IMR-90 (cell line): ENCODE measurements at regions not wholly inside any gene's neighbourhood (a gene's known extent, or its start where the extent isn't known, plus 50 kb on each side); places are given as distances from the start of the nearest gene placed in this dataset.

Source experiments
- ATAC-seq: fragments of 200-7000 bp; cut with Tn5 transposase; 2 replicates; pipeline ENCODE4 v1.9.1; 2020; ENCODE audit warnings: low read depth, mild to moderate bottlenecking, moderate library complexity
- BruUV-seq: library from RNA; stranded (reverse); fragments of 400-500 nt; replicated peaks from 2 replicates; lab custom pipeline; 2021; lab: Mats Ljungman, UMichigan
- CTCF ChIA-PET: fragments of 300-600 bp; formaldehyde crosslinking; extraction: SDS; loops from one replicate; lab custom pipeline; 2021; ENCODE audit warnings: antibody characterized with exemption; lab: Yijun Ruan, JAX
- POLR2A ChIA-PET: fragments of 300-600 bp; sonication (Branson Sonifier 250); formaldehyde crosslinking; loops from one replicate; lab custom pipeline; 2022; ENCODE audit warnings: antibody characterized with exemption; ENCODE audit not compliant: unreplicated experiment; lab: Charles Lee
- DNase-seq: peaks from one replicate; pipeline ENCODE4 v3.0.0; 2013
- H2AFZ ChIP-seq: replicated peaks from 2 replicates; pipeline ENCODE3; 2013; ENCODE audit warnings: low read length, mild to moderate bottlenecking; ENCODE audit not compliant: poor library complexity
- H2AK5ac ChIP-seq: 2 replicates; pipeline ENCODE4 v1.6.1; 2013; ENCODE audit warnings: low read depth, low read length, inconsistent platforms
- H2AK9ac ChIP-seq: replicated peaks from 2 replicates; pipeline ENCODE3; 2013; ENCODE audit warnings: mild to moderate bottlenecking, low read depth, low read length, moderate library complexity; ENCODE audit not compliant: poor library complexity
- H2BK120ac ChIP-seq: 2 replicates; pipeline ENCODE4 v1.6.1; 2013; ENCODE audit warnings: low read depth, low read length, inconsistent platforms
- H2BK15ac ChIP-seq: 3 replicates; pipeline ENCODE4 v1.6.1; 2013; ENCODE audit warnings: low read depth, low read length, inconsistent platforms
- H2BK20ac ChIP-seq: 2 replicates; pipeline ENCODE4 v1.6.1; 2013; ENCODE audit warnings: low read depth, mild to moderate bottlenecking, inconsistent platforms, low read length, moderate library complexity
- H2BK5ac ChIP-seq: 2 replicates; pipeline ENCODE4 v1.6.1; 2013; ENCODE audit warnings: mild to moderate bottlenecking, low read depth, low read length, inconsistent platforms; ENCODE audit not compliant: poor library complexity, severe bottlenecking
- H3K14ac ChIP-seq: replicated peaks from 2 replicates; pipeline ENCODE4 v1.6.1; 2013; ENCODE audit warnings: low read depth, low read length, inconsistent platforms
- H3K18ac ChIP-seq: 2 replicates; pipeline ENCODE4 v1.6.1; 2013; ENCODE audit warnings: low read depth, low read length, control low read depth
- H3K23ac ChIP-seq: 2 replicates; pipeline ENCODE4 v1.6.1; 2013; ENCODE audit warnings: low read depth, low read length, inconsistent platforms
- H3K27ac ChIP-seq: 2 replicates; pipeline ENCODE4 v1.5.1; 2013; ENCODE audit warnings: mild to moderate bottlenecking, control low read depth, low read length; ENCODE audit not compliant: insufficient read depth
- H3K27me3 ChIP-seq: 2 replicates; pipeline ENCODE4 v1.6.1; 2013; ENCODE audit warnings: low read length; ENCODE audit not compliant: control insufficient read depth, insufficient read depth
- H3K36me3 ChIP-seq: 2 replicates; pipeline ENCODE4 v1.6.1; 2013; ENCODE audit warnings: low read length, mixed read lengths; ENCODE audit not compliant: control insufficient read depth, insufficient read depth
- H3K4ac ChIP-seq: 2 replicates; pipeline ENCODE4 v1.6.1; 2013; ENCODE audit warnings: low read depth, low read length, inconsistent platforms
- H3K4me1 ChIP-seq: 2 replicates; pipeline ENCODE4 v1.6.1; 2013; ENCODE audit warnings: low read length, mixed read lengths; ENCODE audit not compliant: control insufficient read depth, insufficient read depth
- H3K4me2 ChIP-seq: 2 replicates; pipeline ENCODE4 v1.6.1; 2013; ENCODE audit warnings: low read depth, mild to moderate bottlenecking, control low read depth, low read length, moderate library complexity
- H3K4me3 ChIP-seq: 2 replicates; pipeline ENCODE4 v1.5.1; 2013; ENCODE audit warnings: low read depth, mild to moderate bottlenecking, control low read depth, low read length, moderate library complexity; ENCODE audit not compliant: insufficient read depth
- H3K56ac ChIP-seq: 2 replicates; pipeline ENCODE4 v1.6.1; 2013; ENCODE audit warnings: low read length, inconsistent platforms; ENCODE audit not compliant: insufficient read depth; ENCODE audit errors: extremely low read depth
- H3K79me1 ChIP-seq, 2 experiments: 2 replicates each; pipeline ENCODE4 v1.6.1; 2013; ENCODE audit warnings: low read length in 2 of 2, inconsistent platforms in 1 of 2, low read depth in 1 of 2
- H3K9ac ChIP-seq: 2 replicates; pipeline ENCODE4 v1.6.1; 2013; ENCODE audit warnings: low read depth, low read length, control low read depth
- H3K9me1 ChIP-seq: 2 replicates; pipeline ENCODE4 v1.6.1; 2013; ENCODE audit warnings: low read length, inconsistent platforms; ENCODE audit not compliant: insufficient read depth
- H3K9me3 ChIP-seq: 2 replicates; pipeline ENCODE4 v1.6.1; 2013; ENCODE audit warnings: low read length; ENCODE audit not compliant: control insufficient read depth, insufficient read depth
- H4K20me1 ChIP-seq: 2 replicates; pipeline ENCODE4 v1.6.1; 2013; ENCODE audit warnings: low read length, inconsistent platforms; ENCODE audit not compliant: insufficient read depth
- H4K5ac ChIP-seq: 2 replicates; pipeline ENCODE4 v1.6.1; 2013; ENCODE audit warnings: mild to moderate bottlenecking, low read depth, low read length, control low read depth
- H4K8ac ChIP-seq, 2 experiments: 2 replicates each; pipeline ENCODE4 v1.6.1; 2013; ENCODE audit warnings: low read depth in 2 of 2, low read length in 2 of 2, control low read depth in 1 of 2, inconsistent platforms in 1 of 2
- H4K91ac ChIP-seq: 2 replicates; pipeline ENCODE4 v1.6.1; 2013; ENCODE audit warnings: low read depth, low read length, inconsistent platforms; ENCODE audit not compliant: insufficient read depth
- CHD1 ChIP-seq: IDR thresholded peaks from 2 replicates; pipeline ENCODE4 v1.6.1; 2012; ENCODE audit warnings: low read depth, low read length, improper control_type of control experiment
- CTCF ChIP-seq: conservative IDR thresholded peaks from 2 replicates; pipeline ENCODE4 v1.5.1; 2012; ENCODE audit warnings: mild to moderate bottlenecking, low read depth, low read length, improper control_type of control experiment
- ELK1 ChIP-seq: fragments of 150-350 bp; IDR thresholded peaks from 2 replicates; pipeline ENCODE4 v1.6.1; 2016; ENCODE audit warnings: low read depth, mild to moderate bottlenecking, low read length, moderate library complexity, borderline replicate concordance
- MAFK ChIP-seq: IDR thresholded peaks from 2 replicates; pipeline ENCODE4 v1.6.1; 2012; ENCODE audit warnings: low read depth, low read length, improper control_type of control experiment
- MAZ ChIP-seq: IDR thresholded peaks from 2 replicates; pipeline ENCODE4 v1.6.1; 2012; ENCODE audit warnings: low read depth, mild to moderate bottlenecking, low read length, improper control_type of control experiment, moderate library complexity, borderline replicate concordance
- NFE2L2 ChIP-seq: fragments of 150-350 bp; IDR thresholded peaks from 2 replicates; pipeline ENCODE4 v1.6.1; 2016; ENCODE audit warnings: low read depth, mild to moderate bottlenecking, low read length
- POLR2A ChIP-seq: IDR thresholded peaks from 2 replicates; pipeline ENCODE4 v1.6.1; 2012; ENCODE audit warnings: mild to moderate bottlenecking, low read depth, low read length
- RAD21 ChIP-seq: IDR thresholded peaks from 2 replicates; pipeline ENCODE4 v1.6.1; 2012; ENCODE audit warnings: low read length, improper control_type of control experiment
- RCOR1 ChIP-seq: IDR thresholded peaks from 2 replicates; pipeline ENCODE4 v1.6.1; 2012; ENCODE audit warnings: mild to moderate bottlenecking, low read length, improper control_type of control experiment; ENCODE audit not compliant: insufficient replicate concordance
- RFX5 ChIP-seq: IDR thresholded peaks from 2 replicates; pipeline ENCODE4 v1.8.0; 2012; ENCODE audit warnings: low read depth, mild to moderate bottlenecking, low read length, moderate library complexity
- SMC3 ChIP-seq: fragments of 150-350 bp; IDR thresholded peaks from 2 replicates; pipeline ENCODE4 v1.6.1; 2016; ENCODE audit warnings: low read depth, mild to moderate bottlenecking, antibody characterized with exemption, low read length, moderate library complexity
- USF2 ChIP-seq: fragments of 150-350 bp; IDR thresholded peaks from 2 replicates; pipeline ENCODE4 v1.6.1; 2017; ENCODE audit warnings: mild to moderate bottlenecking, antibody characterized with exemption, low read length, low read depth
- WGBS, 2 experiments: methylation state at CpG; one replicate each; pipeline versions ENCODE4 v1.1.5 to v1.1.7; 2013; ENCODE audit warnings: missing lambda C conversion rate in 2 of 2; ENCODE audit not compliant: insufficient read length in 1 of 2; ENCODE audit errors: extremely low coverage in 2 of 2; 5-methylcytosine and 5-hydroxymethylcytosine counted together
- dilution Hi-C: fragments of 300-500 bp; cut with HindIII; formaldehyde crosslinking; loops from one replicate; pipeline ENCODE4 v1.14.3; 2018; ENCODE audit warnings: low sequenced_read_pairs; ENCODE audit not compliant: unreplicated experiment
- in situ Hi-C: fragments of 300-500 bp; cut with MboI; formaldehyde crosslinking; loops from 3 replicates; pipeline ENCODE4 v1.14.3; 2019; ENCODE audit warnings: low sequenced_read_pairs, inconsistent platforms, mixed read lengths
- intact Hi-C: fragments of 100-400 bp; cut with micrococcal nuclease; formaldehyde crosslinking; loops from 2 replicates; pipeline ENCODE4 v1.10.0; 2022

DNA sequence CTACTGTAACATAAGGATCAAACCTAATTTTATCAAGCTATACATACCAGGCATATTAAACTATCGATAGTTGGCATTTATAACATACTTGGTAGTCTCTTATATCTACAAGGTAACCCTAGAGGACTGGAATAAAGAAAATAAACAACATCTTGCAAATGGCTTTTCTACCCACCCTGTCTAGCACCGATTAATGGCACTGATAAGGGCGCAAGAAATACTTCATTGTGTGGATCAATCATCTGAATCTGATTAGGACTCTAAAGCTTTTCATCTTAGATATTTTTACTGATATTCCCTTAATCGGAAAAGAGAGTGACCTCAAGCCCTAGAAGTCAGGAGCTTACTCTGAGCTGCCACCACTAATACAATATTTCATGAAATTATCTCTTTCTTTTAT, 1461.7 kb upstream of the PIK3C3 start:
- no peak overlapping the region for H2AK5ac ChIP-seq
- CTCF ChIA-PET: no interaction called here
- dilution Hi-C loops: no loop called here

More for the DNA sequence above, 1461.7 kb upstream of the PIK3C3 start:
- Histone ChIP-seq H3K23ac (no peak overlapping the region), H4K8ac (no peak overlapping the region), H2BK120ac (no peak overlapping the region), H2AFZ (no peak overlapping the region), H3K9ac (no peak overlapping the region), H3K4ac (no peak overlapping the region), H3K27me3 (no peaks in the 10 kb centered on the region), H3K4me1 (no peaks in the 10 kb centered on the region), H3K9me1 (no peaks in the 10 kb centered on the region), H3K79me1 (no peaks in the 10 kb centered on the region), H3K4me2 (no peak overlapping the region), H2BK5ac (no peak overlapping the region), H3K14ac (no peak overlapping the region), H3K27ac (no peak overlapping the region), H3K36me3 (no peaks in the 10 kb centered on the region), H3K9me3 (no peaks in the 10 kb centered on the region), H3K18ac (no peak overlapping the region), H2BK15ac (no peak overlapping the region), H2AK9ac (no peak overlapping the region), H4K20me1 (no peaks in the 10 kb centered on the region), H4K5ac (no peak overlapping the region), H4K91ac (no peak overlapping the region), H3K56ac (no peak overlapping the region), H2BK20ac (no peak overlapping the region), H3K4me3 (no peak overlapping the region)
- intact Hi-C loops (no loop called here), in situ Hi-C loops (no loop called here)
- POLR2A ChIA-PET: no interaction called here
- TF ChIP-seq SMC3 (no peak), RAD21 (no peak), RFX5 (no peak), NFE2L2 (no peak), POLR2A (no peak), USF2 (no peak), ELK1 (no peak), CTCF (no peak), MAFK (no peak), CHD1 (no peak), MAZ (no peak), RCOR1 (no peak)
- no CpG with 5 or more reads among the region's 4 CpGs for WGBS, 2 experiments
- BruUV-seq: no TSS peak
- DNase-seq (no peak), ATAC-seq (no peak)
